Sigmoid colon (tissue), 6 donors: ENCODE measurements at regions not wholly inside any gene's neighbourhood (a gene's known extent, or its start where the extent isn't known, plus 50 kb on each side); places are given as distances from the start of the nearest gene placed in this dataset.

Experiments used
- DNase-seq: peaks from one replicate; pipeline ENCODE4 v3.0.0-alpha.2; 2019
- H3K27ac ChIP-seq, 4 donors: fragments of 200-600 bp; sonication (generic); one replicate each; pipeline ENCODE4 v1.5.1; 2016 to 2019; ENCODE audit warnings: mild to moderate bottlenecking in 1 of 4
- H3K27me3 ChIP-seq, 3 donors: fragments of 200-600 bp; sonication (generic); one replicate each; pipeline ENCODE4 v1.5.1; 2019; ENCODE audit warnings: mild to moderate bottlenecking in 1 of 3
- H3K36me3 ChIP-seq, 4 donors: fragments of 200-600 bp; sonication (generic); one replicate each; pipeline ENCODE4 v1.5.1; 2016 to 2019
- H3K4me1 ChIP-seq, 4 donors: fragments of 200-600 bp; sonication (generic); one replicate each; pipeline ENCODE4 v1.5.1; 2017 to 2019
- H3K4me3 ChIP-seq, 4 donors: fragments of 200-600 bp; sonication (generic); one replicate each; pipeline ENCODE4 v1.5.1; 2017 to 2019; ENCODE audit warnings: mild to moderate bottlenecking in 2 of 4, moderate library complexity in 1 of 4
- H3K9me3 ChIP-seq, 4 donors: fragments of 200-600 bp in 3 of 4; sonication (generic) in 3 of 4; one replicate each; pipeline versions ENCODE4 v1.5.1 to v1.6.1; 2013 to 2019
- CTCF ChIP-seq, 4 experiments: fragments of 450-650 bp in 3 of 4; fragments of 200-600 bp in 1 of 4; IDR thresholded peaks; one replicate each; pipeline ENCODE4 v1.5.1; 2016 to 2019; ENCODE audit warnings: antibody characterized with exemption in 4 of 4, mild to moderate bottlenecking in 3 of 4, moderate library complexity in 2 of 4
- EP300 ChIP-seq, 4 donors: sonication (generic); formaldehyde crosslinking; IDR thresholded peaks; one replicate each; pipeline ENCODE4 v1.6.1; 2017; ENCODE audit warnings: antibody characterized with exemption in 4 of 4
- POLR2A ChIP-seq, 2 donors: fragments of 450-650 bp; IDR thresholded peaks; one replicate each; pipeline ENCODE4 v1.6.1; 2016; ENCODE audit warnings: antibody characterized with exemption in 2 of 2, mild to moderate bottlenecking in 2 of 2, moderate library complexity in 2 of 2
- POLR2AphosphoS5 ChIP-seq, 4 donors: sonication (generic); formaldehyde crosslinking; IDR thresholded peaks; one replicate each; pipeline ENCODE4 v1.6.1; 2017; ENCODE audit warnings: antibody characterized with exemption in 4 of 4
- WGBS, 2 donors: extraction: QIAGEN DNeasy Blood & Tissue Kit; methylation state at CpG; one replicate each; pipeline ENCODE4 v1.1.7; 2013; 5-methylcytosine and 5-hydroxymethylcytosine counted together
- intact Hi-C: fragments of 100-400 bp; cut with DNase I; formaldehyde crosslinking; loops from one replicate; pipeline ENCODE4 v1.15.1; 2023
- donor health status: healthy with polysubstance abuse.
- donor health status: healthy.

- Histone ChIP-seq H3K27ac (no peak overlapping the region), H3K36me3 (no peaks in the 10 kb centered on the region), H3K4me3 (no peak overlapping the region), H3K27me3 (no peaks in the 10 kb centered on the region), H3K9me3 (no peaks in the 10 kb centered on the region), H3K4me1 (no peaks in the 10 kb centered on the region)
- WGBS, 2 donors = 88 to 93% methylated on average over 2 of the region's 2 CpGs
- no peak for DNase-seq
- intact Hi-C loops = no loop called here
- TF ChIP-seq CTCF (IDR thresholded peaks at IDR 0.05) (no peak), POLR2A (IDR thresholded peaks at IDR 0.05) (no peak), POLR2AphosphoS5 (IDR thresholded peaks at IDR 0.05) (no peak), EP300 (IDR thresholded peaks at IDR 0.05) (no peak)
These were observed 156.9 kb upstream of the SNX19 start for GRCh38 chr11:131073167-131073566.

DNA sequence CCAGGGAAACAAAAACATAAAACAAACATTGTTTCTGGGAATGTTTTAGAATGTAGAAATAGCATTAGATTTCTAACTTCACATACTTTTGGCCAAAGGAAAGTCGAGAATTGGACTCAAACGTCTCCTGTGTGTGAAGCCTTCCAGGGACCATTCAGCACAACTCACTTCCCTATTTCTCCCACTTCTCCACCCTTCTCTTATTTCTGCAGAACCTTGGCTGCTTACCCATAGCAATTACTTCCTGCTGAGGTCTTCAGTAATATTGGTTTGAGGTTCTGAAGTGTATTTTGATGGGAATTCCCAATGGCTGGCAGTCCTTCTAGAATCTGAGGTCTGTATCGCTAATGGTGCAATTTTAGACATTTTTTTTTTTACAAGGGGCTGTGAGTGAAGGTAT, 158.3 kb upstream of the SNX19 start:
- Histone ChIP-seq H3K27ac (no peak overlapping the region), H3K36me3 (no peaks in the 10 kb centered on the region), H3K9me3 (no peaks in the 10 kb centered on the region), H3K4me3 (no peak overlapping the region), H3K4me1 (no peaks in the 10 kb centered on the region), H3K27me3 (no peaks in the 10 kb centered on the region)
- WGBS, 2 donors = 58 to 60% methylated on average over 3 of the region's 3 CpGs
- intact Hi-C loops = no loop called here
- no peak for TF ChIP-seq EP300 (IDR thresholded peaks at IDR 0.05)
- no peak for TF ChIP-seq CTCF (IDR thresholded peaks at IDR 0.05)
- no peak for TF ChIP-seq POLR2AphosphoS5 (IDR thresholded peaks at IDR 0.05)
- TF ChIP-seq POLR2A (IDR thresholded peaks at IDR 0.05) = no peak
- no peak for DNase-seq

GRCh38 chr11:131077340-131077739, 161.1 kb upstream of the SNX19 start:
- TF ChIP-seq CTCF (IDR thresholded peaks at IDR 0.05) = no peak
- no peak for TF ChIP-seq EP300 (IDR thresholded peaks at IDR 0.05)
- TF ChIP-seq POLR2A (IDR thresholded peaks at IDR 0.05) = no peak
- no peak for TF ChIP-seq POLR2AphosphoS5 (IDR thresholded peaks at IDR 0.05)
- DNase-seq = no peak
- intact Hi-C loops = no loop called here

DNA sequence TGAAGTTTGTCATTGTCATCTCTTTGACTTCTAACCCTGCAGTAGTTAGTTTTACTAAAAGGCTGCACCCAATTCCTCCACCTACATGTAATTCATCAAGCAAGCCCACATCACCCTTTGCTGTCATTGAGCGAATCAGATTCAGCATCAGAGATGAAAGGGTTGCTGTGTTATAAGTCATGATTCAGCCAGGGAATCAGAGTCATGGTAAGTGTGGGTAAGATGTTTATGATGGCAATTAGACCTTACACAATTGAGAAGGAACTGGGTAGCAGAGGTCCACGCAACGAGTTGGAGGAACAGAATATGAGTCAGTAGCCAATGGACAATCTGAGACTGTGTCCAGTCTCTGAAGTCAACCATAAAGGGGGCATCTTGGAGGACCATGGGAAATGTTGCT, 162.8 kb upstream of the SNX19 start:
- no peak for TF ChIP-seq CTCF (IDR thresholded peaks at IDR 0.05)
- no peak for TF ChIP-seq POLR2AphosphoS5 (IDR thresholded peaks at IDR 0.05)
- TF ChIP-seq POLR2A (IDR thresholded peaks at IDR 0.05) = no peak
- TF ChIP-seq EP300 (IDR thresholded peaks at IDR 0.05) = no peak
- H3K36me3 ChIP-seq = no peaks in the 10 kb centered on the region
- H3K27me3 ChIP-seq = no peaks in the 10 kb centered on the region
- H3K4me3 ChIP-seq = no peak overlapping the region
- DNase-seq = no peak
- no peak overlapping the region for H3K27ac ChIP-seq
- 64 to 84% methylated on average over 3 of the region's 3 CpGs for WGBS, 2 donors
- H3K4me1 ChIP-seq = no peaks in the 10 kb centered on the region
- intact Hi-C loops = no loop called here
- peaks cover 0 to 3% (median 0%) of the 10 kb centered on the region in 4 donors for H3K9me3 ChIP-seq

More at GRCh38 chr11:131077340-131077739, 161.1 kb upstream of the SNX19 start:
- no peak overlapping the region for H3K27ac ChIP-seq
- H3K27me3 ChIP-seq = no peaks in the 10 kb centered on the region
- H3K4me1 ChIP-seq = no peaks in the 10 kb centered on the region
- H3K9me3 ChIP-seq = peaks cover 0 to 3% (median 0%) of the 10 kb centered on the region in 4 donors
- no peaks in the 10 kb centered on the region for H3K36me3 ChIP-seq
- no peak overlapping the region for H3K4me3 ChIP-seq

DNA sequence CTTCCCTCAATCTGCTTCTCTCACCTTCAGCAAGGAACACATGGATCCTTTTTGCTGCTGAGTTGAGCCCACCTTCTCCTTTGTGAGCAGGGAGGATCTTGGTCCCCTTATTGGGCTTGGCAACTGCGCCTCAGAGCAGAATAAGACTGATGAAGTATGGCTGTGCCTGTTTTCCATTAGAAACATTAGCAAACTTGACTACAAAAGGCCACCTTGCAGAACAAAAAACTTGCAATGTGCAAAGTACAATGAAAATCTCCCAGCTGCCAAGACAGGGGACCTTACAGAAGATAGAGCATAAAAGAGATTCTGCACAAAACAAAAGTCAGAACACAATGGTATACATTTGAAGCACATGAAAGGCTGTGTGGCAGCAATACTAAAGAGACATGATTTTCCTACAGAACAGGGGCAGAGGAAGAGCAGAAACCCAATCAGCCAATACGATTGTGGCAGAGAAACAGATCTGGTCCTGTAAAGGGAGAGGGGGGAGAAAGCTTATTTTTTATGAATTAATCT, 173.5 kb upstream of the SNX19 start:
- no peak overlapping the region for H3K27ac ChIP-seq
- 71 to 89% methylated on average over 2 of the region's 2 CpGs for WGBS, 2 donors
- DNase-seq = no peak
- no peak overlapping the region for H3K4me3 ChIP-seq
- no peaks in the 10 kb centered on the region for H3K27me3 ChIP-seq
- H3K36me3 ChIP-seq = no peaks in the 10 kb centered on the region
- intact Hi-C loops = no loop called here
- TF ChIP-seq EP300 (IDR thresholded peaks at IDR 0.05) (no peak), POLR2A (IDR thresholded peaks at IDR 0.05) (no peak), CTCF (IDR thresholded peaks at IDR 0.05) (no peak)
- H3K9me3 ChIP-seq = peaks cover 0 to 6% (median 0%) of the 10 kb centered on the region in 4 donors
- no peaks in the 10 kb centered on the region for H3K4me1 ChIP-seq
